H9 (cell line): ENCODE measurements at regions not wholly inside any gene's neighbourhood (a gene's known extent, or its start where the extent isn't known, plus 50 kb on each side); places are given as distances from the start of the nearest gene placed in this dataset.

ENCODE experiments used
- DNase-seq: peaks from one replicate; pipeline ENCODE4 v3.0.0-alpha.2; 2017
- H2AFZ ChIP-seq: one replicate; pipeline ENCODE4 v1.6.1; 2013; ENCODE audit warnings: mild to moderate bottlenecking, low read length, control low read depth, moderate library complexity
- H2AK5ac ChIP-seq: 2 replicates; pipeline ENCODE4 v1.6.1; 2013; ENCODE audit warnings: low read length, control low read depth, mixed read lengths; ENCODE audit not compliant: insufficient read length
- H2BK120ac ChIP-seq: one replicate; pipeline ENCODE4 v1.6.1; 2013; ENCODE audit warnings: low read depth, mild to moderate bottlenecking, low read length, control low read depth, inconsistent platforms; ENCODE audit not compliant: poor library complexity, severe bottlenecking
- H2BK12ac ChIP-seq: 2 replicates; pipeline ENCODE4 v1.6.1; 2013; ENCODE audit warnings: low read length, control low read depth, mixed read lengths, low read depth; ENCODE audit not compliant: insufficient read length
- H2BK15ac ChIP-seq: 2 replicates; pipeline ENCODE4 v1.6.1; 2013; ENCODE audit warnings: low read depth, low read length, control low read depth
- H2BK20ac ChIP-seq: one replicate; pipeline ENCODE4 v1.6.1; 2013; ENCODE audit warnings: low read depth, mild to moderate bottlenecking, low read length, control low read depth, inconsistent platforms; ENCODE audit not compliant: poor library complexity, severe bottlenecking
- H2BK5ac ChIP-seq: 2 replicates; pipeline ENCODE4 v1.6.1; 2013; ENCODE audit warnings: low read length, control low read depth, mixed read lengths; ENCODE audit not compliant: insufficient read length
- H3K14ac ChIP-seq: 2 replicates; pipeline ENCODE4 v1.6.1; 2013; ENCODE audit warnings: low read length, control low read depth; ENCODE audit not compliant: insufficient read depth
- H3K18ac ChIP-seq: 2 replicates; pipeline ENCODE4 v1.6.1; 2013; ENCODE audit warnings: low read depth, mild to moderate bottlenecking, mixed read lengths, low read length, control low read depth; ENCODE audit not compliant: insufficient read length
- H3K23ac ChIP-seq: 2 replicates; pipeline ENCODE4 v1.6.1; 2013; ENCODE audit warnings: low read length, control low read depth, mixed read lengths, low read depth; ENCODE audit not compliant: insufficient read length
- H3K23me2 ChIP-seq: 2 replicates; pipeline ENCODE4 v1.6.1; 2013; ENCODE audit warnings: low read depth, mild to moderate bottlenecking, mixed read lengths, low read length, control low read depth; ENCODE audit not compliant: insufficient read length, poor library complexity, severe bottlenecking
- H3K27ac ChIP-seq: 2 replicates; pipeline ENCODE4 v1.5.1; 2013; ENCODE audit warnings: low read length, control low read depth, mixed read lengths, low read depth; ENCODE audit not compliant: insufficient read length
- H3K27me3 ChIP-seq: 2 replicates; pipeline ENCODE4 v1.6.1; 2013; ENCODE audit warnings: low read length, control low read depth, inconsistent platforms; ENCODE audit not compliant: insufficient read depth
- H3K4ac ChIP-seq: 2 replicates; pipeline ENCODE4 v1.6.1; 2013; ENCODE audit warnings: low read depth, mild to moderate bottlenecking, control low read depth, inconsistent platforms, low read length, moderate library complexity
- H3K4me1 ChIP-seq: 2 replicates; pipeline ENCODE4 v1.6.1; 2013; ENCODE audit warnings: low read length, control low read depth, inconsistent platforms; ENCODE audit not compliant: insufficient read depth
- H3K4me2 ChIP-seq: 2 replicates; pipeline ENCODE4 v1.6.1; 2013; ENCODE audit warnings: low read length, control low read depth, mixed read lengths; ENCODE audit not compliant: insufficient read length, insufficient read depth
- H3K56ac ChIP-seq: 2 replicates; pipeline ENCODE4 v1.6.1; 2013; ENCODE audit warnings: low read depth, mild to moderate bottlenecking, mixed read lengths, low read length, control low read depth; ENCODE audit not compliant: insufficient read length
- H3K79me1 ChIP-seq: 2 replicates; pipeline ENCODE4 v1.6.1; 2013; ENCODE audit warnings: low read depth, mild to moderate bottlenecking, moderate library complexity, low read length, control low read depth, inconsistent platforms; ENCODE audit not compliant: insufficient read depth, poor library complexity, severe bottlenecking
- H3K79me2 ChIP-seq: 2 replicates; pipeline ENCODE4 v1.6.1; 2013; ENCODE audit warnings: low read length, control low read depth, inconsistent platforms; ENCODE audit not compliant: insufficient read depth
- H3K9ac ChIP-seq: 2 replicates; pipeline ENCODE4 v1.6.1; 2013; ENCODE audit warnings: low read length, control low read depth, mixed read lengths; ENCODE audit not compliant: insufficient read length; ENCODE audit errors: extremely low read depth
- H3K9me3 ChIP-seq: one replicate; pipeline ENCODE4 v1.6.1; 2013; ENCODE audit warnings: low read depth, low read length, inconsistent platforms; ENCODE audit not compliant: control insufficient read depth
- H3T11ph ChIP-seq: one replicate; pipeline ENCODE4 v1.6.1; 2013; ENCODE audit warnings: mild to moderate bottlenecking, low read length, control low read depth, inconsistent platforms
- H4K20me1 ChIP-seq: one replicate; pipeline ENCODE4 v1.6.1; 2013; ENCODE audit not compliant: control insufficient read depth, insufficient read length, insufficient read depth
- H4K5ac ChIP-seq: 2 replicates; pipeline ENCODE4 v1.6.1; 2013; ENCODE audit warnings: low read depth, mild to moderate bottlenecking, mixed read lengths, low read length, control low read depth; ENCODE audit not compliant: insufficient read length
- H4K8ac ChIP-seq: replicated peaks from 2 replicates; pipeline ENCODE4 v1.6.1; 2013; ENCODE audit warnings: low read length, control low read depth, mixed read lengths, low read depth; ENCODE audit not compliant: insufficient read length
- H4K91ac ChIP-seq: 2 replicates; pipeline ENCODE4 v1.6.1; 2013; ENCODE audit warnings: low read depth, mild to moderate bottlenecking, moderate library complexity, mixed read lengths, low read length, control low read depth; ENCODE audit not compliant: insufficient read length
- H3K27ac Mint-ChIP-seq, 3 experiments: 2 replicates in 2 of 3; 3 replicates in 1 of 3; pipeline ENCODE4 v1.8.0; 2020 to 2021; ENCODE audit warnings: mixed read lengths in 3 of 3, mild to moderate bottlenecking in 1 of 3, moderate library complexity in 1 of 3
- H3K27me3 Mint-ChIP-seq: 2 replicates; pipeline ENCODE4 v1.8.0; 2021; ENCODE audit warnings: low read depth, mild to moderate bottlenecking, moderate library complexity, mixed read lengths
- H3K36me3 Mint-ChIP-seq, 3 experiments: 2 replicates in 2 of 3; 3 replicates in 1 of 3; pipeline ENCODE4 v1.8.0; 2020 to 2021; ENCODE audit warnings: low read depth in 3 of 3, mixed read lengths in 3 of 3; ENCODE audit not compliant: insufficient read depth in 1 of 3
- H3K4me1 Mint-ChIP-seq, 2 experiments: 2 replicates each; pipeline ENCODE4 v1.8.0; 2020; ENCODE audit warnings: mixed read lengths in 2 of 2
- H3K4me3 Mint-ChIP-seq, 2 experiments: 2 replicates in 1 of 2; 3 replicates in 1 of 2; pipeline ENCODE4 v1.8.0; 2020 to 2021; ENCODE audit warnings: mild to moderate bottlenecking in 2 of 2, mixed read lengths in 2 of 2, moderate library complexity in 1 of 2
- H3K9me3 Mint-ChIP-seq, 2 experiments: 2 replicates in 1 of 2; 3 replicates in 1 of 2; pipeline ENCODE4 v1.8.0; 2020; ENCODE audit warnings: mild to moderate bottlenecking in 2 of 2, mixed read lengths in 2 of 2, moderate library complexity in 1 of 2
- CTCF ChIP-seq: fragments of 200-600 bp; sonication (generic); conservative IDR thresholded peaks from 3 replicates; pipeline ENCODE4 v1.8.0; 2021; ENCODE audit warnings: antibody characterized with exemption, mild to moderate bottlenecking

GRCh38 chr2:207371877-207372276, 157.9 kb upstream of the CREB1 start:
- no peak for DNase-seq
- H3K27ac ChIP-seq, result no peak overlapping the region
- H3T11ph ChIP-seq, result no peak overlapping the region

More at GRCh38 chr2:207371877-207372276, 157.9 kb upstream of the CREB1 start:
- H3K23me2 ChIP-seq, result no peaks in the 10 kb centered on the region
- H2BK5ac ChIP-seq, result no peak overlapping the region
- H3K23ac ChIP-seq, result no peak overlapping the region
- H2BK20ac ChIP-seq, result no peak overlapping the region
- no peak overlapping the region for H4K5ac ChIP-seq
- H2BK12ac ChIP-seq, result no peak overlapping the region
- H3K9ac ChIP-seq, result no peak overlapping the region
- H3K79me2 ChIP-seq, result no peaks in the 10 kb centered on the region
- Mint-ChIP-seq H3K36me3 (peaks cover 0 to 4% (median 0%) of the 10 kb centered on the region in 3 experiments; a peak in 1 of 7 replicates), H3K4me1 (peaks cover 11 to 13% of the 10 kb centered on the region in 2 experiments), H3K27ac (no peak overlapping the region), H3K4me3 (no peak overlapping the region), H3K9me3 (peaks cover under 1 to 4% of the 10 kb centered on the region in 2 experiments; a peak in 2 of 5 replicates), H3K27me3 (no peaks in the 10 kb centered on the region)
- H3K56ac ChIP-seq, result no peak overlapping the region
- no peak overlapping the region for H3K14ac ChIP-seq
- no peak overlapping the region for H3K4me2 ChIP-seq
- no peak overlapping the region for H2BK120ac ChIP-seq
- no peak for TF ChIP-seq CTCF
- H3K4me1 ChIP-seq, result no peaks in the 10 kb centered on the region
- H2AFZ ChIP-seq, result no peak overlapping the region
- no peaks in the 10 kb centered on the region for H4K20me1 ChIP-seq
- no peak overlapping the region for H3K4ac ChIP-seq
- no peak overlapping the region for H4K91ac ChIP-seq
- no peaks in the 10 kb centered on the region for H3K79me1 ChIP-seq
- H3K18ac ChIP-seq, result no peak overlapping the region
- H4K8ac ChIP-seq, result no peak overlapping the region
- H3K9me3 ChIP-seq, result no peaks in the 10 kb centered on the region
- H2AK5ac ChIP-seq, result no peak overlapping the region
- no peaks in the 10 kb centered on the region for H3K27me3 ChIP-seq
- H2BK15ac ChIP-seq, result no peak overlapping the region
